Posterior cingulate gyrus (tissue), 11 donors: ENCODE measurements at regions not wholly inside any gene's neighbourhood (a gene's known extent, or its start where the extent isn't known, plus 50 kb on each side); places are given as distances from the start of the nearest gene placed in this dataset.

Experiments used
- DNase-seq, 10 donors: peaks; one replicate each; pipeline versions ENCODE4 v3.0.0 to v3.0.0-alpha.2; 2020 to 2021; ENCODE audit warnings: mixed read lengths in 3 of 10
- intact Hi-C: fragments of 100-400 bp; cut with DNase I; formaldehyde crosslinking; loops from one replicate; pipeline ENCODE4 v1.15.1; 2023

- intact Hi-C loops, result no loop called here
- DNase-seq, result no peak
These were observed 471.7 kb downstream of the SH2D1A start for GRCh38 chrX:124818033-124818432.

- DNase-seq, result no peak
- intact Hi-C loops, result no loop called here
These were observed 472.4 kb downstream of the SH2D1A start for GRCh38 chrX:124818764-124819163.

- intact Hi-C loops, result no loop called here
- no peak for DNase-seq
These were observed 474.4 kb downstream of the SH2D1A start for GRCh38 chrX:124820738-124821137.

- DNase-seq, result no peak
- intact Hi-C loops, result no loop called here
These were observed 481.0 kb downstream of the SH2D1A start for GRCh38 chrX:124827258-124827845.

GRCh38 chrX:124829930-124830329 lies 483.6 kb downstream of the SH2D1A start:
- intact Hi-C loops, result no loop called here
- DNase-seq, result no peak

GRCh38 chrX:124836786-124837185 lies 482.9 kb upstream of the TEX13C start:
- intact Hi-C loops, result no loop called here
- no peak for DNase-seq

GRCh38 chrX:124842205-124842604 lies 477.5 kb upstream of the TEX13C start:
- intact Hi-C loops, result no loop called here
- DNase-seq, result no peak

GRCh38 chrX:124860736-124861135 lies 458.9 kb upstream of the TEX13C start:
- intact Hi-C loops, result no loop called here
- DNase-seq, result no peak

GRCh38 chrX:124862301-124862700 lies 457.4 kb upstream of the TEX13C start:
- no peak for DNase-seq
- intact Hi-C loops, result no loop called here

- no peak for DNase-seq
- intact Hi-C loops, result no loop called here
These were observed 456.4 kb upstream of the TEX13C start for GRCh38 chrX:124863303-124863702.

- DNase-seq, result no peak
- intact Hi-C loops, result no loop called here
These were observed 432.1 kb upstream of the TEX13C start for GRCh38 chrX:124887572-124887971.

- DNase-seq, result peak in 1 of 10 donors; percentile 52
- intact Hi-C loops, result no loop called here
These were observed 423.7 kb upstream of the TEX13C start for GRCh38 chrX:124895947-124896346.

- intact Hi-C loops, result no loop called here
- no peak for DNase-seq
These were observed 416.7 kb upstream of the TEX13C start for GRCh38 chrX:124902953-124903352.

- intact Hi-C loops, result no loop called here
- DNase-seq, result no peak
These were observed 409.1 kb upstream of the TEX13C start for GRCh38 chrX:124910611-124911010.

- intact Hi-C loops, result no loop called here
- DNase-seq, result no peak
These were observed 402.7 kb upstream of the TEX13C start for GRCh38 chrX:124917011-124917410.

GRCh38 chrX:124925681-124926080 lies 394.0 kb upstream of the TEX13C start:
- intact Hi-C loops, result no loop called here
- no peak for DNase-seq

- no peak for DNase-seq
- intact Hi-C loops, result no loop called here
These were observed 388.4 kb upstream of the TEX13C start for GRCh38 chrX:124931241-124931640.

- no peak for DNase-seq
- intact Hi-C loops, result no loop called here
These were observed 387.7 kb upstream of the TEX13C start for GRCh38 chrX:124931958-124932357.

- no peak for DNase-seq
- intact Hi-C loops, result no loop called here
These were observed 381.0 kb upstream of the TEX13C start for GRCh38 chrX:124938715-124939114.

GRCh38 chrX:124940531-124940930 lies 379.1 kb upstream of the TEX13C start:
- DNase-seq, result no peak
- intact Hi-C loops, result no loop called here

GRCh38 chrX:124954402-124954801 lies 365.3 kb upstream of the TEX13C start:
- no peak for DNase-seq
- intact Hi-C loops, result no loop called here

GRCh38 chrX:124960454-124960853 lies 359.2 kb upstream of the TEX13C start:
- intact Hi-C loops, result no loop called here

GRCh38 chrX:124963717-124964116 lies 356.0 kb upstream of the TEX13C start, which contains the start of gene TENM1:
Gene TENM1, minus strand, starts transcription at chrX:124963817.
- intact Hi-C loops, result no loop called here

More at GRCh38 chrX:124960454-124960853, 359.2 kb upstream of the TEX13C start:
- DNase-seq, result no peak

More at GRCh38 chrX:124963717-124964116, 356.0 kb upstream of the TEX13C start, which contains the start of gene TENM1:
- DNase-seq, result no peak
